ENCODE measurements at regions not wholly inside any gene's neighbourhood (a gene's known extent, or its start where the extent isn't known, plus 50 kb on each side); places are given as distances from the start of the nearest gene placed in this dataset.
"Not testable (repeated sequence)": the region's sequence is repeated elsewhere in the genome, so short reads cannot be mapped to it uniquely, and the experiment has no call there.

DNA sequence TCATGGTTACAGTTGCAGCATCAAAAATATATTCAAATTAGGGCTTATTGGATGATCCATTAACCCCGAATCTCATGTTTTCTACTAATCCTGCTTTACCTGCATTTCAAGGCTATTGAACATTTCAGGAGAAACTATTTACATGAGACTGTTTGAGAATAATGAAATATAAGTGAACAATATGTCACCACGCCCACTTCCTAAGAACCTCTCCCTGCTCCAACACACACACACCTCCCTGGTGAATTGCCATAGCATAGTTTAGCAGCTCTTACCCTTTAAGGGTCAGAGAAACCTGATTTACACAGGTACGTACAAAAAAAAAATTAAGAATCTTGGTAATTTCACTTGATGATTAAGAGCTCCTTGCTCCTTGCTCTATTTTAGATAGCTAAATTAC, 113.4 kb downstream of the ANXA5 start:
- no peak for DNase-seq (ENCODE audit: low read depth)
- TF ChIP-seq, protein P1, sequence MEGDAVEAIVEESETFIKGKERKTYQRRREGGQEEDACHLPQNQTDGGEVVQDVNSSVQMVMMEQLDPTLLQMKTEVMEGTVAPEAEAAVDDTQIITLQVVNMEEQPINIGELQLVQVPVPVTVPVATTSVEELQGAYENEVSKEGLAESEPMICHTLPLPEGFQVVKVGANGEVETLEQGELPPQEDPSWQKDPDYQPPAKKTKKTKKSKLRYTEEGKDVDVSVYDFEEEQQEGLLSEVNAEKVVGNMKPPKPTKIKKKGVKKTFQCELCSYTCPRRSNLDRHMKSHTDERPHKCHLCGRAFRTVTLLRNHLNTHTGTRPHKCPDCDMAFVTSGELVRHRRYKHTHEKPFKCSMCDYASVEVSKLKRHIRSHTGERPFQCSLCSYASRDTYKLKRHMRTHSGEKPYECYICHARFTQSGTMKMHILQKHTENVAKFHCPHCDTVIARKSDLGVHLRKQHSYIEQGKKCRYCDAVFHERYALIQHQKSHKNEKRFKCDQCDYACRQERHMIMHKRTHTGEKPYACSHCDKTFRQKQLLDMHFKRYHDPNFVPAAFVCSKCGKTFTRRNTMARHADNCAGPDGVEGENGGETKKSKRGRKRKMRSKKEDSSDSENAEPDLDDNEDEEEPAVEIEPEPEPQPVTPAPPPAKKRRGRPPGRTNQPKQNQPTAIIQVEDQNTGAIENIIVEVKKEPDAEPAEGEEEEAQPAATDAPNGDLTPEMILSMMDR (conservative IDR thresholded peaks at IDR 0.05; ENCODE audit: low read depth, low read length): no peak
- no peak overlapping the region for H3K4me3 ChIP-seq (ENCODE audit: low read length)

DNA sequence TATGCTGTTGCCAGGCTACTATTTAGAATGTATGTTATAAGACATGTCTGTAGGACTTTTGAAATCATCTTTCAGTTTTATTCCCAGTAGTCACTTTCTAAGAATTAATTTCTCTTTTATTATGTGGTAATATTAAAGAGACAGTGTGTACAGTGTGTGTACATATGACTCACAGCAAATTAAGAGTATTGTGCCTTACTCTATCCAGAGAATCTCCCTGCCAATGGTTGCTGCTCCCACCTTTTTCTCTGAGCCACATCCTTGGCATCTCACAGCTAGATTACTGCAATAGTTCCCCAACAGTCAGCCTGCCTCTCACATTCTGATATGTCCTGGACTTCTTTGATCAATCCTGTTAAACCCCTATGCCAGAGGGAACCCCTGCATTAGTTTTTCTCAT, 114.5 kb downstream of the ANXA5 start:
- no peak overlapping the region for H3K4me3 ChIP-seq (ENCODE audit: low read length)
- TF ChIP-seq, protein P1 (conservative IDR thresholded peaks at IDR 0.05; ENCODE audit: low read depth, low read length): no peak
- no peak for DNase-seq (ENCODE audit: low read depth)

DNA sequence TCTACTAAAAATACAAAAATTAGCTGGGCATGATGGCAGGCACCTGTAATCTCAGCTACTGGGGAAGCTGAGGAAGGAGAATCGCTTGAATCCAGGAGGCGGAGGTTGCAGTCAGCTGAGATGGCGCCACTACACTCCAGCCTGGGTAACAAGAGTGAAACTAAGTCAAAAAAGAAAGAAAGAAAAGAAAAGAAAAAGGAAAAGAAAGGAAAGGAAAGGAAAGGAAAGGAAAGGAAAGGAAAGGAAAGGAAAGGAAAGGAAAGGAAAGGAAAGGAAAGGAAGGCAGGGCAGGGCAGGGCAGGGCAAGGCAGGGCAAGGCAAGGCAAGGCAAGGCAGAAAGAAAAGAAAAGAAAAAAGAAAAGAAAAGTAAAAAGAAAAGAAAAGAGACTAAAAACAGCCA, 121.4 kb downstream of the ANXA5 start:
- H3K4me3 ChIP-seq (ENCODE audit: low read length); DNase-seq (ENCODE audit: low read depth): not testable (repeated sequence)

DNA sequence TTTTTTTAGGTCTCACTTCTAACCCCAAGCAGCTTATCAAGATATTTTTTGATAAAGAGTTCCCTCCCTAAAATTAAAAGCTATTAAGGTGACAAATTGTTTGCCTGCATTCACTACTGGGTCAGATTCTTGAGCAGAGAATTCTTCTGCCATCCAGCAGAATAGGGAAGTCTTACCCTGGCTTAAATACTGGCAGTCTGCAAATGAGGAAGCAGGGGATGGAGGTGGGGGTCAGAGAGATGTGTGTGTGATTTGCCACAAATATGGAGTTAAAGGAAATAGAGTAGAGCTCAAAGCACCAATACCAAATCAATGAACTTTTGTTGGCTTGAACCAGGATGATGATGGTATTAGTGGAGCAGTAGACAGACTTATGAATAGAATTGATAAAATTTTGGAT, 122.2 kb downstream of the ANXA5 start:
- no peak for DNase-seq (ENCODE audit: low read depth)
- H3K4me3 ChIP-seq (ENCODE audit: low read length): no peak overlapping the region
- TF ChIP-seq, protein P1 (conservative IDR thresholded peaks at IDR 0.05; ENCODE audit: low read depth, low read length): no peak

DNA sequence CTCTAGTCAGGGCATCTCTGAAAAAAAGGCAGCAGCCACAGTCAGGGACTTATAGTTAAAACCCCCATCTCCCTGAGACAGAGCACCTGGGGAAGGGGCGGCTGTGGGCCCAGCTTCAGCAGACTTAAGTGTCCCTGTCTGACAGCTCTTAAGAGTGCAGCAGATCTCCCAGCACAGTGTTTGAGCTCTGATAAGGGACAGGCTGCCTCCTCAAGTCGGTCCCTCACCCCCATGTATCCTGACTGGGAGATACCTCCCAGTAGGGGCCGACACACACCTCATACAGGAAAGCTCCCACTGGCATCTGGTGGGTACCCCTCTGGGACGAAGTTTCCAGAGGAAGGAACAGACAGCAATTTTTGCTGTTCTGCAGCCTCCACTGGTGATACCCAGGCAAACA, 129.0 kb downstream of the ANXA5 start:
- DNase-seq (ENCODE audit: low read depth): no peak
- TF ChIP-seq, protein P1 (conservative IDR thresholded peaks at IDR 0.05; ENCODE audit: low read depth, low read length): no peak
- no peak overlapping the region for H3K4me3 ChIP-seq (ENCODE audit: low read length)

DNA sequence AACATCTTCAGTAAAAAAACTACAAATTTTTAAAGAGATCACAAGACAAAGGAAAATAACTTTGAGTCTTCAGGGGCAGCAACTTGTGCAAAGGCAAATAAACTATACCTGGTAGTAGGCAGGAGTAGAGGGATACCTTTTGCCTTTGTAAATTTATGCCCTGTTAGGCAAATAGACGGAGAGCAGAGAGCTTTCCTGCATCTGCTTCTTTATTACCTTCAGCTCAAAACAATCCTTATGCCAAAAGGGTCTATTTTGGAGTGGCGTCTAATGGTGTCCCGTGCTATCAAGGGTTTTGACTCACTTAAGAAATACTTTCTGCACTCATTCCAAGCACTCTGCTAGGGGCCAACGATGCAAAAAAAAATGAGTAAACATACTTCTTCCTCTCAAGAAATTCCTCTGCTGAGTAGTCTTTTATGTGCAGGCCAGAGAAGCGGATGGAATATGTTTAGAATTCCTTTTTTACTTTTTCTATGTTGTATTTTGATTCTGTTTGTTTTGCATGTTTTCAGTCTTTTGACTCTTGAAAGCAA, 131.9 kb downstream of the ANXA5 start:
- no peak overlapping the region for H3K4me3 ChIP-seq (ENCODE audit: low read length)
- no peak for DNase-seq (ENCODE audit: low read depth)
- TF ChIP-seq, protein P1 (conservative IDR thresholded peaks at IDR 0.05; ENCODE audit: low read depth, low read length): no peak

DNA sequence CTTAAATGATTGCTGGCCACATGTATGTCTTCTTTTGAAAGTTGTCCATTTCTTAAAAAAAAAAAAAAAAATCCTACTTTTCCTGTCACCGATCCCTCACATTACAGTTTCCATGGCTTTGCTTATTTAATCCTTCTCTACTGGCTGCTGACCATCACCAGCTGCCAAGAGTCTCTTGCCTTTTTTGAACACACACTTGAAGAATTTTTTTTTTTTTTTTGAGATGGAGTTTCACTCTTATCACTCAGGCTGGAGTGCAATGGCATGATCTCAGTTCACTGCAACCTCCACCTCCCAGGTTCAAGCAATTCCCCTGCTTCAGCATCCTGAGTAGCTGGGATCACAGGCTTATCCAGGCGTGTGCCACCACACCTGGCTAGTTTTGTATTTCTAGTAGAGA, 134.0 kb downstream of the ANXA5 start:
- TF ChIP-seq, protein P1 (conservative IDR thresholded peaks at IDR 0.05; ENCODE audit: low read depth, low read length): no peak
- no peak overlapping the region for H3K4me3 ChIP-seq (ENCODE audit: low read length)
- no peak for DNase-seq (ENCODE audit: low read depth)

Measured in retinal pigment epithelial cell (primary cell).